HG02981 (cell line): ENCODE measurements at regions not wholly inside any gene's neighbourhood (a gene's known extent, or its start where the extent isn't known, plus 50 kb on each side); places are given as distances from the start of the nearest gene placed in this dataset.

ENCODE experiments used
- ATAC-seq: cut with Tn5 transposase; IDR thresholded peaks from one replicate; pipeline ENCODE4 v1.9.1; 2021; ENCODE audit warnings: mild to moderate bottlenecking, moderate library complexity; ENCODE audit not compliant: unreplicated experiment

GRCh38 chr20:1798982-1799381 lies 96.2 kb upstream of the SIRPA start:
- no peak for ATAC-seq

GRCh38 chr20:1793821-1794220 lies 101.4 kb upstream of the SIRPA start:
- ATAC-seq = no peak

- no peak for ATAC-seq
Measured at GRCh38 chr20:1792274-1792673, 102.9 kb upstream of the SIRPA start.

- ATAC-seq = no peak
Measured at GRCh38 chr20:1790386-1790785, 104.8 kb upstream of the SIRPA start.

- no peak for ATAC-seq
Measured at GRCh38 chr20:1788044-1788443, 107.2 kb upstream of the SIRPA start.

GRCh38 chr20:1786486-1786885 lies 108.7 kb upstream of the SIRPA start:
- ATAC-seq = no peak

GRCh38 chr20:1784586-1784985 lies 110.6 kb upstream of the SIRPA start:
- ATAC-seq = no peak

GRCh38 chr20:1783245-1783644 lies 112.0 kb upstream of the SIRPA start:
- no peak for ATAC-seq

GRCh38 chr20:1782181-1782580 lies 113.0 kb upstream of the SIRPA start:
- no peak for ATAC-seq

GRCh38 chr20:1779567-1779966 lies 115.6 kb upstream of the SIRPA start:
- ATAC-seq = no peak

- no peak for ATAC-seq
Measured at GRCh38 chr20:1778338-1778737, 116.9 kb upstream of the SIRPA start.

- peak; percentile 17 for ATAC-seq
Measured at GRCh38 chr20:1777476-1777820, 117.8 kb upstream of the SIRPA start.

- peak; percentile 75 for ATAC-seq
Measured at GRCh38 chr20:1776681-1777475, 118.3 kb upstream of the SIRPA start.

GRCh38 chr20:1775117-1775516 lies 117.5 kb upstream of the SIRPG start:
- no peak for ATAC-seq

- ATAC-seq = no peak
Measured at GRCh38 chr20:1774479-1774878, 116.9 kb upstream of the SIRPG start.

GRCh38 chr20:1773816-1774215 lies 116.2 kb upstream of the SIRPG start:
- no peak for ATAC-seq

- ATAC-seq = no peak
Measured at GRCh38 chr20:1769491-1769890, 111.9 kb upstream of the SIRPG start.

- no peak for ATAC-seq
Measured at GRCh38 chr20:1766731-1767130, 109.2 kb upstream of the SIRPG start.

GRCh38 chr20:1764136-1765033 lies 106.8 kb upstream of the SIRPG start:
- no peak for ATAC-seq

GRCh38 chr20:1761598-1761997 lies 104.0 kb upstream of the SIRPG start:
- ATAC-seq = no peak

GRCh38 chr20:1761116-1761515 lies 103.5 kb upstream of the SIRPG start:
- ATAC-seq = no peak

GRCh38 chr20:1758765-1759164 lies 101.2 kb upstream of the SIRPG start:
- ATAC-seq = no peak
